Stimulated activated CD4-positive, alpha-beta T cell treated with anti-CD3 and anti-CD28 coated beads, Interleukin-4, amount 100 ng/mL, for 1 hour (primary cell): ENCODE measurements at regions not wholly inside any gene's neighbourhood (a gene's known extent, or its start where the extent isn't known, plus 50 kb on each side); places are given as distances from the start of the nearest gene placed in this dataset.
"Not testable (repeated sequence)": the region's sequence is repeated elsewhere in the genome, so short reads cannot be mapped to it uniquely, and the experiment has no call there.

Experiments used
- DNase-seq: peaks from one replicate; pipeline ENCODE4 v3.0.0-alpha.2; 2020

- DNase-seq = no peak
Measured at GRCh38 chr9:22170556-22170955, 161.5 kb upstream of the CDKN2B start.

- DNase-seq = no peak
Measured at GRCh38 chr9:22170990-22171670, 162.0 kb upstream of the CDKN2B start.

DNA sequence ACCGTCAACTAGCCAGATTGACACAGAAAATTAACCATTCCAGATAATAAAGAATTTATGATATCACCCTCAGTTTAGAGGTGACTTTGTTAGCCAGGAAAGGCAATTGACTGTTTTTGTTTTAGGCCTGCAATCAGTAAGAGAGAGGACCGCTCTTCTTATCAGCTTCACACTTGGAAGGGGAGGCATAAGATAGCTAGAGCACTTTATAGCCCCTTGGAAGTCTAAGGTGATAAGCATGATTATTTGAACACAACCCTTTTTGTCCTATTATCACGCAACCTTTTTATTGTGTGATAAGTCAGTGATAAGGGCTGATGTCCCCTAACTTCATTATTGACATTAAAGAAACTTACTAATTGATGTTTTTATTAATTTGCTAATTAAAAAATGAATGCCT lies 162.6 kb upstream of the CDKN2B start:
- no peak for DNase-seq

DNA sequence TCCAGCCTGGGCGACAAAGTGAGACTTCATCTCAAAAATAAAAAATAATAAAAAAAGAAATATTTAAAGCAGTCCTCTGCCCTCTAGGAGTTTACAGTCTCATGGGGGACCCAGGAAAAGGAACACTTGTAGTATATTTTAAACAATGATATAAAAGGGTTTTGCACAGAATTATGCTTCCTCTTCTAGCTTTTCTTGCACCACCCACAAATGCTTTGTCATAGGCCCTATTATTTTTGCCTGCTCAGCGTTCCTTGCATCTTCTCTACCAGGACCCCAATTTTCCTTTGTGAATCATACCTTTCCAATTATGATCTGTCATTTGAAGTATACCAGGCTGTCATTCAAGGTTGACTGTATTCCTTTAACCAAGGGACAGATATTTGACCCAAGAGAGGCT lies 164.8 kb upstream of the CDKN2B start:
- DNase-seq = no peak

DNA sequence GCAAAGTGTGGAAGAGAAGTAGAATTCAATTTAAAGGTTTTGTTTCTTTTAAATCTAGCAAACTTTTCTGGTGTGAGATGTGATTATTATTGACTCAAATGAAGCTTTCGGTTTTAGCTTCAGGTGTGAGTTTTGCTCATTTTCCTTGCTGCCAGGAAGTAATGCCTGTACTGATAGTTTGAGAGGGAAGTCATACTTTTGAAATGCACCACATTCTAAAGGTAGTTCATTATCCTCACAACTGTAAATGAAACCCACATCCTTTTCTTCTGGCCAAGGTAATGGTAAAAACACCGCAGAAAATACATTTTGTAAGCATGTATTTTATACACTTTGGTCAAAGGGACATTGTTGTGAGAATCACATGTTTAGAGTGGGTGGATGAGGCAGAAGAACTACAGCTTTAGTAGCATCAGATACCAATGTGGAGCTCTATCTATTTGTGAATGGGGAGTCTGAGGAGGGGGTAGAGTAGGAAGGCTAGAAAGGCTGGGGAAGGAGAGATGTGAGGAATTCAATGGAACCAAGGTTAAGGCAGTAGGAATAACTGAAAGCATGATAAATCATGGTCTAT lies 167.0 kb upstream of the CDKN2B start:
- DNase-seq = no peak

DNA sequence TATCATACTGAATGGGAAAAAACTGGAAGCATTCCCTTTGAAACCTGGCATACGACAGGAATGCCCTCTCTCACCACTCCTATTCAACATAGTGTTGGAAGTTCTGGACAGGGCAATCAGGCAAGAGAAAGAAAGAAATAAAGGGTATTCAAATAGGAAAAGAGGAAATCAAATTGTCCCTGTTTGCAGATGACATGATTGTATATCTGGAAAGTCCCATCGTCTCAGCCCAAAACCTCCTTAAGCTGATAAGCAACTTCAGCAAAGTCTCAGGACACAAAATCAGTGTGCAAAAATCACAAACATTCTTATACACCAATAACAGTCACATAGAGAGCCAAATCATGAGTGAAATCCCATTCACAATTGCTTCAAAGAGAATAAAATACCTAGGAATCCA lies 171.9 kb upstream of the CDKN2B start:
- not testable (repeated sequence) for DNase-seq

- no peak for DNase-seq
Measured at GRCh38 chr9:22189471-22189870, 180.4 kb upstream of the CDKN2B start.

DNA sequence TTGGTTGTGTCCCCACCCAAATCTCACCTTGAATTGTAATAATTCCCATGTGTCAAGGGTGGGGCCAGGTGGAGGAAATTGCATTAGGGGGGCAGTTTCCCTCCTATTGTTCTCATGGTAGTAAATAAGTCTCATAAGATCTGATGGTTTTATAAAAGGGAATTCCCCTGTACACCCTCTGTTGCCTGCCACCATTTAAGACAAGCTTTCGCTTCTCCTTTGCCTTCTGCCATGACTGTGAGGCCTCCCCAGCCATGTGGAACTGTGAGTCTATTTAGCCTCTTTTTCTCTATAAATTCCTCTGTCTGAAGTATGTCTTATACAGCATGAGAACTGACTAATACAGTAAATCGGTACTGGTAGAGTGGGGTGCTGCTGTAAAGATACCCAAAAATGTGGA lies 187.9 kb upstream of the CDKN2B start:
- not testable (repeated sequence) for DNase-seq

DNA sequence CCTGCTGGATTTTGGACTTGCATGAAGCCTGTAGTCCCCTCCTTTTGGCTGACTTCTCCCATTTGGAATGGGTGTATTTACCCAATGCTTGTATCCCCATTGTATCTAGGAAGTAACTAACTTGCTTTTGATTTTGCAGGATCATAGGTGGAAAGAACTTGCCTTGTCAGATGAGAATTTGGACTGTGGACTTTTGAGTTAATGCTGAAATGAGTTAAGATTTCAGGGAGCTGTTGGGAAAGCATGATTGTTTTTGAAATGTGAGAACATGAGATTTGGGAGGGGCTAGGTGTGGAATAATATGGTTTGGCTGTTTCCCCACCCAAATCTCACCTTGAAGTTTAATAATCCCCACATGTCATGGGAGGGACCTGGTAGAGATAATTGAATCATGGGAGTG lies 189.6 kb upstream of the CDKN2B start:
- no peak for DNase-seq

DNA sequence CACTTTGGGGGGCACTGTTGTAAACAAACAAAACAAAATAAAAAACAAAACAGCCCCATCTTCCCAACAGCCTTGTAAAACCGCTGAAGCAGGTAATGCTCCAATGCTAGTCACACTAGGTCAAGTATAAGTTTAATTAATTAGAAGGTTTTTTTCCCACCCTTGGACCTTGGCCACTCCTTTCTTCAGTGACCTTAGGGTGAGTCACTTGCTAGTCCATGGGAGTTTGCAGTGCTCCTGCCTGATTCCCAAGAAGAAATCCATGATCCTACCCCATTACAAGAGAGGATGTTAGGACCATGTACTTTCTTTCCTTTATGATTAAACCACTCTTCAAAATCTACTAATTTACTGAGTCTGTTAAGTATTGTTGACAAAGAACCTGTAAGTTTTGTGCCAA lies 192.2 kb upstream of the CDKN2B start:
- DNase-seq = no peak

DNA sequence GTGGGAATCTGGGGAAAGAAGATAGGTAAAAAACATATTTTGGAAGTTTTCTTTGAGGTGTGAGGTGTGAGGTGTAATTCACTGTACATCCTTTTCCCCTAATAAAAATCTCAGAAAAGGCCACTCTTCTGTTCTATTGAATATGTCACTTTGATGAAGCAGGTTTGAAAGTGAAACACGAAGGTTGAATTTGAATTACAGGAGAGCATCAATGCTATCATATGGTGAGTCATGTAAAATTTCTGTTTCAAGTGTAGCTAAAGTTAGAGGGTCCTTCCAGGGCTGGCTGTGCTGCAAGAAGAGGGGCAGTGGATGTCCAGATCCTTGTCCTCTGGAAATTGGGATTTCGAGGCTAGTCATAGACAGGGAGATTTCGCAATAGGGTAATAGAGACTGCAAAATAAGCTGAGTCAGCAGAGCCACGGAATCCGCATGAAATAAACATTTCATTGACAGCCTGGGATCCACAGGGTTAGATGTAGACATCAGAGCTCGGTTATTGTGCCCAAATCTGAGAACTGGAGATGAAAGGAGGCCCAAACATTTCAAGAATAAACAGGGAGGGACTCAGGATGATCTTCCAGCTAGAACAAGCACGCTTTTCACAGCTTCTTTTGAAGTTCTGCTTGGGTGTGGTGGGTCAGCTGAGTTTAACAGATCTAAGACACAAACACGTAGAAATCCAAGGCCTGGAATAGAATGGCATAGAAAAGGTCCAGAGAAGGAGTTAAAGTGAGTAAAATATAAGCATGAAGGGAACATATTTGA lies 194.4 kb upstream of the CDKN2B start:
- no peak for DNase-seq

- no peak for DNase-seq
Measured at GRCh38 chr9:22204240-22204639, 195.1 kb upstream of the CDKN2B start.

- no peak for DNase-seq
Measured at GRCh38 chr9:22206833-22207232, 197.7 kb upstream of the CDKN2B start.

- DNase-seq = no peak
Measured at GRCh38 chr9:22208846-22209585, 199.9 kb upstream of the CDKN2B start.

DNA sequence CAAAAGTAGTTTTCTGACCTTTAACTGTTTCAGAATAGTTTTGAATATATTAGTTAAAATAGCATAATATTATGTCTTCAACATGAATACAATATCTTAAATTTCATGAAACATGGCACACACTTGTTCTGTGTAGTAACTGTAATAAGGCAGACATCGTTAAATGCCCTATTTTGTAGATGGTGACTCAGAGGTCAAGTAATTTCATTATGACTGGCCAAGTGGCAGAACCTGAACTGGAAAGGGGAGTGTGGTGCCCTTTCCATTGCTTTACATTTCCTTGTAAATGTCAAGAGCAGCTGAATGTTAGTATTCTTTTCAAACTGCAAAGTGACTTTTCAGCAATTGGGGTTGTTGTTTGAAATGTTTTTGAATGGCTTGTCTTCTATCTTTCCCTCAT lies 201.2 kb upstream of the CDKN2B start:
- DNase-seq = no peak

DNA sequence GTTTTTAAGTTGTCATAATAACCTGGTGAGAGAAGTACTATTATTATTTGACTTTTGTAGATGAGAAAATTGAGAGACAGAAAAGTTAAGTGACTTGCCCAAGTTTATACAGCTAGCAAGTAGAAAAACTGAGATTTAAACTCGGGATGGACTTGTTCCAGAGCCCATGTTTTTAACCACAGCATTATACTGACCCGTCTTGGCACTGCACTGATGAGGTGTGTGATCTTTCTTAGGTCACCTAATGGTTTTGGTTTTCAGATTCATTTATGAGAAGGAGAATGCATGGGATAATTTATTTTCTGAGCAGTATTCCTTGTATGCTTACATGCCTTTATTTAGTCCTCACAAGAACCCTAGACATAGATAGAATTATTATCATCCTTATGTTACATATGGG lies 201.8 kb upstream of the CDKN2B start:
- no peak for DNase-seq

- no peak for DNase-seq
Measured at GRCh38 chr9:22211588-22212360, 202.7 kb upstream of the CDKN2B start.

DNA sequence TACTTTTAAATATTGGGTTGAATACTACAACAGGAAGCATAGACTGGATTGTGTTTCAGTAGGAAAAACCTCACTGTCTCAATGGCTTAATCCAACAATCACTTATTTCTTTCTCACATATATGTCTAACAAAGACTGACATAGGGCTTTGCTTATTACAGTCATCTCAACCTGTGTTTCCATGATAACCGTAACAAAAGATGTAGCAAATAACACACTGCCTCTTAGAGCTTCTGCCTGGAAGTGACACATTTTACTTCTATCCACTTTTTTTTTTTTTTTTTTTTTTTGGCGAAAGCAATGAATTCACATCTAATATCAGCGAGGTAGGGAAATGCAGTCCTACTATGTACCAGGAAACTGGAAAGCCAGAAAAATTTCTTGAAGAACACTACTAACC lies 204.9 kb upstream of the CDKN2B start:
- DNase-seq = no peak

DNA sequence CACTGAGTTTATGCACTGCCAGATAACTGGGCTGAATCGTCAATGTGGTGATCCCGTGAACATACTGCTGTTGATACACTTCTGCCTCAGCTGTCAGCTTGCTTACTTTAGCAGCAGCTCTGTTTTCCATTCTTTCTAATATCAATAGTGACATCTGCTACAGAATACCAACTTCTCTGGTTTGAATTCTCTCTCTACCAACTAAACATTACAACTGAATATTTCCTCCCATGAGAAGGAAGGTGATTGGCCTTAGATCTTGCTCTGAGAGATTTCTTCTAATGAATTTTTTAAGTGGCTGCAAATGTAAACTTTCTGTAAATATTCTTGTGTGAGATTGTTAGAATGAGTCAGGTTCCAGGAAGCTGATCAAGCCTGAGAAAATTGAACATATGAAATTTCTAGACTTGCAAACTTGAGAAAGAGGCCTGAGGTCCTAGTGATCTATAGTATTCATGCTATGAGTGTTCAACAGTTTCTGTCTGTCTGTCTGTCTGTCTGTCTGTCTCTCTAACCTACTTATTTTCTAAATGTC lies 205.5 kb upstream of the CDKN2B start:
- no peak for DNase-seq

DNA sequence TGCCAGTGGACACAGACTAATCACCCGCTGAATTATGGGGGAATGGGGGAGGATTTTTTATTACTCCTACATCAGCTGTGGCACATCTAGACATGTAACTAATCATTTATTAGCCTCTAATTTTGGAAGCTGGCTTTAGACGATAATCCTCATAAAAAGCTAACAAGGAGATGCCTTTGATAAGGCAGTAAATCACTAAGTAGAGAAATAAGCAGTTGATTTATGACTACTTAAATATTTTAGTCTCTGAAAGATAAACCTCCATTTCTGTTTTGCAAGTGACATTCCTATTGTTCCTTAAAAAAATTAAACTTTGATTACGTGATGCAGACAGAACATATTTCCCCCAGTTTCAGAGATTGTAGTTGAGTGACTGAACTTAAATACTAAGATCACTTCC lies 206.4 kb upstream of the CDKN2B start:
- no peak for DNase-seq

DNA sequence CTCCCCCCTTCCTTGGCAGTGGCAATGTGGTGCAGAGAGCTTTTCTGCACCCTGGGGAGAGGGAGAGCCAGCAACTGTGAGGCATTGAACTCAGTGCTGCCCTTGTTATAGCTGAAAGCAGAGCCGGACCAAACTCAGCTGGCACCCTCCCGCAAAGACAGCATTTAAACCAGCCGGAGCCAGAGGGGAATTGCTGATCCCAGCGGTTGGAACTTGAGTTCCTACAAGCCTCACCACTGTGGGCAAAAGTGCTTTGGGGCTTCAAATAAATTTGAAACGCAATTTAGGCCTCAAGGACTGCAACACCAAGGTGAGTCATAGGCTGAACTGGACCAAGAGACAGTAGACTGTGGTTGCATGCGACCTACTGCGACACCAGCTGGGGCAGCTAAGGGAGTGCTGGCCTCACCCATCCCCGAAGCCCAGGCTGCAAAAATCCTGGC lies 207.6 kb upstream of the CDKN2B start:
- DNase-seq = no peak

DNA sequence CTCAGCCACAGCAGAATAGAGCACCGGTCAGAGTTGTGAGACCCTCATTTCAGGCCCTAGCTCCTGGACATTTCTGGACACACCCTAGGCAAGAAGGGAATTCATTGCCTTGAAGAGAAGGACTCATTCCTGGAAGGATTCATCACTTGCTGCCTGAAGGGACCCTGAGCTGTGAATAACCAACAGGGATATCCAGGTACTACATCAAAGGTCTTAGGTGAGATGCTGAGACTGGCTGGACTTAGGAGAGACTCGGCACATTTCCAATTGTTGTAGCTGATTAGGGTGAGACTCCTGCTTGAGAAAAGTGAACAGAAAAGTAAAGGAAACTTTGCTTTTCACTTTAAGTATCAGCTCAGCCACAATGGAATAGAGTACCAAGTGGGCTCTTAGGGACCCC lies 208.1 kb upstream of the CDKN2B start:
- DNase-seq = no peak

DNA sequence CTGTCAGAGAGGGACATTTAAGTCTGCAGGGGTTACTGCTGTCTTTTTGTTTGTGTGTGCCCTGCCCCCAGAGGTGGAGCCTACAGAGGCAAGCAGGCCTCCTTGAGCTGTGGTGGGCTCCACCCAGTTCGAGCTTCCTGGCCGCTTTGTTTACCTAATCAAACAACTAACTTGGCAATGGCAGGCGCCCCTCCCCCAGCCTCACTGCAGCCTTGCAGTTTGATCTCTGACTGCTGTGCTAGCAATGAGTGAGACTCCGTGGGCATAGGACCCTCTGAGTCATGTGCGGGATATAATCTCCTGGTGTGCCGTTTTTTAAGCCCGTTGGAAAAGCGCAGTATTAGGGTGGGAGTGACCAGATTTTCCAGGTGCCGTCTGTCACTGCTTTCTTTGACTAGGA lies 216.8 kb upstream of the CDKN2B start:
- not testable (repeated sequence) for DNase-seq
